ENCODE measurements at regions not wholly inside any gene's neighbourhood (a gene's known extent, or its start where the extent isn't known, plus 50 kb on each side); places are given as distances from the start of the nearest gene placed in this dataset.

GRCh38 chr2:40955042-40955441 lies 503.2 kb upstream of the SLC8A1 start:
- H3K27ac ChIP-seq, result no peak overlapping the region
- TF ChIP-seq POLR2A (IDR thresholded peaks at IDR 0.05), result no peak
- TF ChIP-seq, protein P1, sequence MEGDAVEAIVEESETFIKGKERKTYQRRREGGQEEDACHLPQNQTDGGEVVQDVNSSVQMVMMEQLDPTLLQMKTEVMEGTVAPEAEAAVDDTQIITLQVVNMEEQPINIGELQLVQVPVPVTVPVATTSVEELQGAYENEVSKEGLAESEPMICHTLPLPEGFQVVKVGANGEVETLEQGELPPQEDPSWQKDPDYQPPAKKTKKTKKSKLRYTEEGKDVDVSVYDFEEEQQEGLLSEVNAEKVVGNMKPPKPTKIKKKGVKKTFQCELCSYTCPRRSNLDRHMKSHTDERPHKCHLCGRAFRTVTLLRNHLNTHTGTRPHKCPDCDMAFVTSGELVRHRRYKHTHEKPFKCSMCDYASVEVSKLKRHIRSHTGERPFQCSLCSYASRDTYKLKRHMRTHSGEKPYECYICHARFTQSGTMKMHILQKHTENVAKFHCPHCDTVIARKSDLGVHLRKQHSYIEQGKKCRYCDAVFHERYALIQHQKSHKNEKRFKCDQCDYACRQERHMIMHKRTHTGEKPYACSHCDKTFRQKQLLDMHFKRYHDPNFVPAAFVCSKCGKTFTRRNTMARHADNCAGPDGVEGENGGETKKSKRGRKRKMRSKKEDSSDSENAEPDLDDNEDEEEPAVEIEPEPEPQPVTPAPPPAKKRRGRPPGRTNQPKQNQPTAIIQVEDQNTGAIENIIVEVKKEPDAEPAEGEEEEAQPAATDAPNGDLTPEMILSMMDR (IDR thresholded peaks at IDR 0.05), result no peak
- no peaks in the 10 kb centered on the region for H3K27me3 ChIP-seq
- no peak overlapping the region for H3K4me3 ChIP-seq
- H3K36me3 ChIP-seq, result no peaks in the 10 kb centered on the region
- ATAC-seq (no peak), DNase-seq (no peak)
- 43% methylated on average over 2 of the region's 2 CpGs for WGBS (ENCODE audit: insufficient coverage, low coverage, low lambda C conversion rate, missing lambda C conversion rate)
- no peaks in the 10 kb centered on the region for H3K4me1 ChIP-seq
- no peaks in the 10 kb centered on the region for H3K9me3 ChIP-seq
- intact Hi-C loops (cut with DNase I), result no loop called here

DNA sequence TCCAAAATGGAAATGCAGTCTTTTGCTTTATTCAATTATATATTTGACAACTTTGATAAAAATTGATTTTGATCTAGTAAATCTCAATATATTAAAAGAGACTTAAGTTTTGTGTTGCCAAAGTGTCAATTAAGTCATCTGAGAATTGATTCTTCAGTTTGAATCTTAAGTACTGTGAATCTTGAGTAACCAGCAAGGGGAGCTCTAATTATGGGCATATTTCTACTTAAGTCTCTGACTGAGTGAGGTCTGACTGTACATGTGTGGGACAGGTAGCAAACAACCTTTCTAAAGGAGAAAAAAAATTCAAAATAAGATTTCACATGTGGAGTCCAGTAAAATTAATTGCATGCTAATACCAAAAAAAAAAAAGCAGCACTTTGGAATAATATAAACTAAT lies 503.7 kb upstream of the SLC8A1 start:
- no peak for DNase-seq
- TF ChIP-seq, protein P1 (IDR thresholded peaks at IDR 0.05), result no peak
- no peak for TF ChIP-seq POLR2A (IDR thresholded peaks at IDR 0.05)
- Histone ChIP-seq H3K27ac (no peak overlapping the region), H3K4me3 (no peak overlapping the region), H3K36me3 (no peaks in the 10 kb centered on the region), H3K4me1 (no peaks in the 10 kb centered on the region), H3K27me3 (no peaks in the 10 kb centered on the region), H3K9me3 (no peaks in the 10 kb centered on the region)
- intact Hi-C loops (cut with DNase I), result no loop called here
- ATAC-seq, result no peak

DNA sequence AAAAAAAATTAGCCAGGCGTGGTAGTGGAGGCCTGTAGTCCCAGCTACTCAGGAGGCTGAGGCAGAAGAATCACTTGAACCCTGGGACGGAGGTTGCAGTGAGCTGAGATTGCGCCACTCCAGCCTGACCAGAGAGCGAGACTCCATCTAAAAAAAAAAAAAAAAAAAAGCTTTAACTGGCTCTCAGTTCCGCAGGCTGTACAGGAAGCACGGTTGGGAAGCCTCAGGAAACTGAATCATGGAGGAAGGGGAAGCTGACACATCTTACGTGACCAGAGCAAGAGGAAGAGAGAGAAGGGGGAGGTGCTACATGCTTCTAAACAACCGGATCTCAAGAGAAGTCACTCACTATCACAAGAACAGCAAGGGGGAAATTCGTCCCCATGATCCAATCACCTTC lies 505.6 kb upstream of the SLC8A1 start:
- ATAC-seq, result peak in 3 of 4 donors; percentile 42 to 62 (median 62)
- H3K9me3 ChIP-seq, result no peaks in the 10 kb centered on the region
- no peak overlapping the region for H3K4me3 ChIP-seq
- no peak for DNase-seq
- H3K36me3 ChIP-seq, result no peaks in the 10 kb centered on the region
- no peak for TF ChIP-seq POLR2A (IDR thresholded peaks at IDR 0.05)
- TF ChIP-seq, protein P1 (IDR thresholded peaks at IDR 0.05), result no peak
- H3K27me3 ChIP-seq, result no peaks in the 10 kb centered on the region
- WGBS (ENCODE audit: insufficient coverage, low coverage, low lambda C conversion rate, missing lambda C conversion rate), result 35% methylated on average over 8 of the region's 9 CpGs
- no peaks in the 10 kb centered on the region for H3K4me1 ChIP-seq
- intact Hi-C loops (cut with DNase I), result no loop called here
- H3K27ac ChIP-seq, result no peak overlapping the region

GRCh38 chr2:40962026-40962425 lies 510.1 kb upstream of the SLC8A1 start:
- H3K9me3 ChIP-seq, result no peaks in the 10 kb centered on the region
- intact Hi-C loops (cut with DNase I), result no loop called here
- H3K27ac ChIP-seq, result no peak overlapping the region
- TF ChIP-seq, protein P1 (IDR thresholded peaks at IDR 0.05), result no peak
- TF ChIP-seq POLR2A (IDR thresholded peaks at IDR 0.05), result no peak
- ATAC-seq (no peak), DNase-seq (no peak)
- no peak overlapping the region for H3K4me3 ChIP-seq
- H3K36me3 ChIP-seq, result no peaks in the 10 kb centered on the region
- WGBS (ENCODE audit: insufficient coverage, low coverage, low lambda C conversion rate, missing lambda C conversion rate), result 35% methylated on average over 5 of the region's 5 CpGs
- H3K4me1 ChIP-seq, result no peaks in the 10 kb centered on the region
- H3K27me3 ChIP-seq, result no peaks in the 10 kb centered on the region
